ENCODE measurements at regions not wholly inside any gene's neighbourhood (a gene's known extent, or its start where the extent isn't known, plus 50 kb on each side); places are given as distances from the start of the nearest gene placed in this dataset.
"Not testable (repeated sequence)": the region's sequence is repeated elsewhere in the genome, so short reads cannot be mapped to it uniquely, and the experiment has no call there.

- no peak for DNase-seq
Measured at GRCh38 chr14:43369710-43370564, 1137.1 kb downstream of the FSCB start.

- DNase-seq = no peak
Measured at GRCh38 chr14:43362586-43362985, 1144.5 kb downstream of the FSCB start.

GRCh38 chr14:43361751-43362150, 1145.3 kb downstream of the FSCB start:
- DNase-seq = no peak

GRCh38 chr14:43360239-43360638, 1146.8 kb downstream of the FSCB start:
- no peak for DNase-seq

- no peak for DNase-seq
Measured at GRCh38 chr14:43359317-43359716, 1147.8 kb downstream of the FSCB start.

- DNase-seq = no peak
Measured at GRCh38 chr14:43356979-43357545, 1150.0 kb downstream of the FSCB start.

GRCh38 chr14:43356382-43356781, 1150.7 kb downstream of the FSCB start:
- DNase-seq = no peak

- no peak for DNase-seq
Measured at GRCh38 chr14:43341921-43342320, 1165.2 kb downstream of the FSCB start.

GRCh38 chr14:43338713-43339112, 1168.4 kb downstream of the FSCB start:
- no peak for DNase-seq

GRCh38 chr14:43336351-43336750, 1170.7 kb downstream of the FSCB start:
- DNase-seq = no peak

- DNase-seq = not testable (repeated sequence)
Measured at GRCh38 chr14:43326501-43327407, 1180.3 kb downstream of the FSCB start.

GRCh38 chr14:43316427-43316826, 1190.7 kb downstream of the FSCB start:
- DNase-seq = no peak

- DNase-seq = no peak
Measured at GRCh38 chr14:43313719-43314118, 1193.4 kb downstream of the FSCB start.

GRCh38 chr14:43308421-43309110, 1198.5 kb downstream of the FSCB start:
- no peak for DNase-seq

- no peak for DNase-seq
Measured at GRCh38 chr14:43307836-43308235, 1199.2 kb downstream of the FSCB start.

GRCh38 chr14:43306053-43306452, 1201.0 kb downstream of the FSCB start:
- no peak for DNase-seq

GRCh38 chr14:43297794-43298193, 1209.3 kb downstream of the FSCB start:
- no peak for DNase-seq

GRCh38 chr14:43296061-43296460, 1211.0 kb downstream of the FSCB start:
- DNase-seq = not testable (repeated sequence)

GRCh38 chr14:43285575-43285974, 1221.5 kb downstream of the FSCB start:
- no peak for DNase-seq

- DNase-seq = no peak
Measured at GRCh38 chr14:43260056-43260455, 1247.0 kb downstream of the FSCB start.

GRCh38 chr14:43258396-43258795, 1248.7 kb downstream of the FSCB start:
- no peak for DNase-seq

GRCh38 chr14:43256996-43257395, 1250.1 kb downstream of the FSCB start:
- not testable (repeated sequence) for DNase-seq

GRCh38 chr14:43252866-43253265, 1254.2 kb downstream of the FSCB start:
- no peak for DNase-seq

Data from suppressor macrophage treated with lipopolysaccharide for 1 hour (primary cell).